Endothelial cell (in vitro differentiated cells): ENCODE measurements at regions not wholly inside any gene's neighbourhood (a gene's known extent, or its start where the extent isn't known, plus 50 kb on each side); places are given as distances from the start of the nearest gene placed in this dataset.

Experiments
- DNase-seq: peaks from one replicate; pipeline ENCODE4 v3.0.0; 2021; ENCODE audit warnings: low spot score
- H3K27ac Mint-ChIP-seq: one replicate; pipeline ENCODE4 v1.8.0; 2021; ENCODE audit warnings: mixed read lengths, inconsistent platforms; ENCODE audit not compliant: unreplicated experiment
- H3K27me3 Mint-ChIP-seq: one replicate; pipeline ENCODE4 v1.8.0; 2021; ENCODE audit warnings: mild to moderate bottlenecking, moderate library complexity, mixed read lengths, inconsistent platforms; ENCODE audit not compliant: unreplicated experiment
- H3K36me3 Mint-ChIP-seq: one replicate; pipeline ENCODE4 v1.8.0; 2021; ENCODE audit warnings: mild to moderate bottlenecking, low read depth, mixed read lengths, inconsistent platforms; ENCODE audit not compliant: unreplicated experiment
- H3K4me1 Mint-ChIP-seq: one replicate; pipeline ENCODE4 v1.8.0; 2021; ENCODE audit warnings: mild to moderate bottlenecking, mixed read lengths, inconsistent platforms; ENCODE audit not compliant: unreplicated experiment
- H3K4me3 Mint-ChIP-seq: one replicate; pipeline ENCODE4 v1.8.0; 2021; ENCODE audit warnings: mild to moderate bottlenecking, mixed read lengths, inconsistent platforms; ENCODE audit not compliant: unreplicated experiment
- H3K9me3 Mint-ChIP-seq: one replicate; pipeline ENCODE4 v1.8.0; 2021; ENCODE audit warnings: mixed read lengths, inconsistent platforms; ENCODE audit not compliant: unreplicated experiment
- CTCF ChIP-seq: fragments of 200-600 bp; sonication (generic); IDR thresholded peaks from one replicate; pipeline ENCODE4 v1.5.0; 2021; ENCODE audit warnings: antibody characterized with exemption; ENCODE audit not compliant: unreplicated experiment

GRCh38 chr13:29908416-29909080 lies 58.1 kb upstream of the UBL3 start:
- H3K4me3 Mint-ChIP-seq: no peak overlapping the region
- no peaks in the 10 kb centered on the region for H3K27me3 Mint-ChIP-seq
- no peak overlapping the region for H3K27ac Mint-ChIP-seq
- no peak for TF ChIP-seq CTCF
- no peaks in the 10 kb centered on the region for H3K36me3 Mint-ChIP-seq
- H3K9me3 Mint-ChIP-seq: no peaks in the 10 kb centered on the region
- DNase-seq: no peak
- peaks cover 6% of the 10 kb centered on the region for H3K4me1 Mint-ChIP-seq

- no peak for TF ChIP-seq CTCF
- Mint-ChIP-seq H3K4me1 (peaks cover 5% of the 10 kb centered on the region), H3K9me3 (no peaks in the 10 kb centered on the region), H3K27ac (no peak overlapping the region), H3K36me3 (no peaks in the 10 kb centered on the region), H3K4me3 (no peak overlapping the region), H3K27me3 (no peaks in the 10 kb centered on the region)
- no peak for DNase-seq
Measured at GRCh38 chr13:29907670-29908069, 57.3 kb upstream of the UBL3 start.

- H3K4me1 Mint-ChIP-seq: peaks cover 4% of the 10 kb centered on the region
- H3K27me3 Mint-ChIP-seq: no peaks in the 10 kb centered on the region
- H3K36me3 Mint-ChIP-seq: no peaks in the 10 kb centered on the region
- no peak for DNase-seq
- no peak overlapping the region for H3K4me3 Mint-ChIP-seq
- H3K9me3 Mint-ChIP-seq: no peaks in the 10 kb centered on the region
- no peak for TF ChIP-seq CTCF
- H3K27ac Mint-ChIP-seq: no peak overlapping the region
Measured at GRCh38 chr13:29906432-29907011, 56.1 kb upstream of the UBL3 start.

GRCh38 chr13:29905845-29906244 lies 55.4 kb upstream of the UBL3 start:
- TF ChIP-seq CTCF: no peak
- Mint-ChIP-seq H3K27me3 (no peaks in the 10 kb centered on the region), H3K4me1 (peaks cover 4% of the 10 kb centered on the region), H3K4me3 (no peak overlapping the region), H3K27ac (no peak overlapping the region), H3K9me3 (no peaks in the 10 kb centered on the region), H3K36me3 (no peaks in the 10 kb centered on the region)
- DNase-seq: no peak

GRCh38 chr13:29903996-29904395 lies 53.6 kb upstream of the UBL3 start:
- TF ChIP-seq CTCF: no peak
- H3K27ac Mint-ChIP-seq: no peak overlapping the region
- no peaks in the 10 kb centered on the region for H3K36me3 Mint-ChIP-seq

More at GRCh38 chr13:29903996-29904395, 53.6 kb upstream of the UBL3 start:
- peaks cover 4% of the 10 kb centered on the region for H3K4me1 Mint-ChIP-seq
- no peaks in the 10 kb centered on the region for H3K9me3 Mint-ChIP-seq
- DNase-seq: no peak
- no peak overlapping the region for H3K4me3 Mint-ChIP-seq
- no peaks in the 10 kb centered on the region for H3K27me3 Mint-ChIP-seq
